Neural cell (in vitro differentiated cells): ENCODE measurements at regions not wholly inside any gene's neighbourhood (a gene's known extent, or its start where the extent isn't known, plus 50 kb on each side); places are given as distances from the start of the nearest gene placed in this dataset.

Source experiments
- H2AFZ ChIP-seq: fragments of 200-600, 300-800 bp; sonication (generic), shearing (Covaris generic); 2 replicates; pipeline ENCODE4 v1.6.0; 2014; ENCODE audit warnings: low read depth, mild to moderate bottlenecking, antibody characterized with exemption, low read length, moderate library complexity
- H3F3A ChIP-seq: fragments of 200-600 bp; shearing (Covaris generic); 2 replicates; pipeline ENCODE4 v1.6.1; 2016; ENCODE audit warnings: mild to moderate bottlenecking, moderate library complexity, mixed read lengths, antibody characterized with exemption, low read length; ENCODE audit not compliant: insufficient read depth, poor library complexity, severe bottlenecking
- H3K27ac ChIP-seq: fragments of 200-600, 300-800 bp; sonication (generic), shearing (Covaris generic); 2 replicates; pipeline ENCODE4 v1.5.1; 2014; ENCODE audit warnings: mild to moderate bottlenecking, low read length, moderate library complexity
- H3K27me3 ChIP-seq: fragments of 300-800, 200-600 bp; sonication (generic), shearing (Covaris generic); 2 replicates; pipeline ENCODE4 v1.6.0; 2014; ENCODE audit warnings: mild to moderate bottlenecking, low read depth, low read length, moderate library complexity; ENCODE audit not compliant: insufficient read depth
- H3K36me3 ChIP-seq: fragments of 300-800, 200-600 bp; sonication (generic), shearing (Covaris generic); 2 replicates; pipeline ENCODE4 v1.5.1; 2014; ENCODE audit warnings: mild to moderate bottlenecking, antibody characterized with exemption, low read length, moderate library complexity; ENCODE audit not compliant: insufficient read depth
- H3K4me2 ChIP-seq: fragments of 300-800, 200-600 bp; sonication (generic), shearing (Covaris generic); 2 replicates; pipeline ENCODE4 v1.6.0; 2014; ENCODE audit warnings: mild to moderate bottlenecking, low read length
- H3K4me3 ChIP-seq: fragments of 300-800, 200-600 bp; sonication (generic), shearing (Covaris generic); 2 replicates; pipeline ENCODE4 v1.5.1; 2014; ENCODE audit warnings: mild to moderate bottlenecking, low read length, moderate library complexity
- H3K79me2 ChIP-seq: fragments of 200-600 bp; shearing (Covaris generic); replicated peaks from 2 replicates; pipeline ENCODE4 v1.6.0; 2014; ENCODE audit warnings: mild to moderate bottlenecking, low read length, moderate library complexity; ENCODE audit not compliant: insufficient read depth
- H3K9ac ChIP-seq: fragments of 300-800, 200-600 bp; sonication (generic), shearing (Covaris generic); 2 replicates; pipeline ENCODE4 v1.6.1; 2016; ENCODE audit warnings: mild to moderate bottlenecking, low read length, mixed read lengths
- H3K9me2 ChIP-seq: fragments of 200-600 bp; shearing (Covaris generic); 2 replicates; pipeline ENCODE4 v1.6.1; 2016; ENCODE audit warnings: mild to moderate bottlenecking, low read length, mixed read lengths; ENCODE audit not compliant: insufficient read depth
- H3K9me3 ChIP-seq: fragments of 200-600, 300-800 bp; sonication (generic), shearing (Covaris generic); 2 replicates; pipeline ENCODE4 v1.6.1; 2016; ENCODE audit warnings: mild to moderate bottlenecking, mixed run types, low read length, moderate library complexity, mixed read lengths
- H4K20me1 ChIP-seq: fragments of 200-600 bp; shearing (Covaris generic); 2 replicates; pipeline ENCODE4 v1.6.1; 2016; ENCODE audit warnings: mild to moderate bottlenecking, mixed run types; ENCODE audit not compliant: insufficient read depth
- EP300 ChIP-seq: fragments of 450-650 bp; conservative IDR thresholded peaks from 2 replicates; pipeline ENCODE4 v1.6.1; 2014; ENCODE audit warnings: antibody characterized with exemption, mild to moderate bottlenecking, moderate library complexity; ENCODE audit not compliant: poor library complexity, severe bottlenecking
- EZH2 ChIP-seq: fragments of 200-600, 300-800 bp; shearing (Covaris generic), sonication (generic); IDR thresholded peaks from 2 replicates; pipeline ENCODE4 v1.6.1; 2014; ENCODE audit warnings: antibody characterized with exemption, low read length, borderline replicate concordance, mild to moderate bottlenecking; ENCODE audit not compliant: insufficient read depth, poor library complexity, severe bottlenecking
- MXI1 ChIP-seq: fragments of 450-650 bp; conservative IDR thresholded peaks from 2 replicates; pipeline ENCODE4 v1.6.1; 2014; ENCODE audit warnings: antibody characterized with exemption, mild to moderate bottlenecking; ENCODE audit not compliant: poor library complexity, severe bottlenecking
- POLR2AphosphoS5 ChIP-seq: IDR thresholded peaks from 2 replicates; pipeline ENCODE4 v1.6.1; 2012
- RAD21 ChIP-seq: fragments of 450-650 bp; conservative IDR thresholded peaks from 2 replicates; pipeline ENCODE4 v1.6.1; 2014; ENCODE audit warnings: antibody characterized with exemption, mild to moderate bottlenecking, moderate library complexity
- SMC3 ChIP-seq: fragments of 450-650 bp; conservative IDR thresholded peaks from 2 replicates; pipeline ENCODE4 v1.6.1; 2014; ENCODE audit warnings: antibody characterized with exemption, mild to moderate bottlenecking, moderate library complexity; ENCODE audit not compliant: poor library complexity
- TAF1 ChIP-seq: IDR thresholded peaks from 2 replicates; pipeline ENCODE4 v1.6.1; 2012; ENCODE audit warnings: low read depth
- TF ChIP-seq, protein P1 (sequence below): IDR thresholded peaks from 2 replicates; pipeline ENCODE4 v1.6.1; 2012; ENCODE audit warnings: borderline replicate concordance
- TF ChIP-seq, protein P2 (sequence below): fragments of 450-650 bp; IDR thresholded peaks from 2 replicates; pipeline ENCODE4 v1.5.1; 2014; ENCODE audit warnings: antibody characterized with exemption, mild to moderate bottlenecking, moderate library complexity; ENCODE audit not compliant: poor library complexity, severe bottlenecking

GRCh38 chr3:72193771-72194430 is 409.0 kb upstream of the PROK2 start:
- peak overlapping the region; percentile 39 for H3K9ac ChIP-seq
- H3K4me3 ChIP-seq: peak overlapping the region; percentile 39
- TF ChIP-seq, protein P1, sequence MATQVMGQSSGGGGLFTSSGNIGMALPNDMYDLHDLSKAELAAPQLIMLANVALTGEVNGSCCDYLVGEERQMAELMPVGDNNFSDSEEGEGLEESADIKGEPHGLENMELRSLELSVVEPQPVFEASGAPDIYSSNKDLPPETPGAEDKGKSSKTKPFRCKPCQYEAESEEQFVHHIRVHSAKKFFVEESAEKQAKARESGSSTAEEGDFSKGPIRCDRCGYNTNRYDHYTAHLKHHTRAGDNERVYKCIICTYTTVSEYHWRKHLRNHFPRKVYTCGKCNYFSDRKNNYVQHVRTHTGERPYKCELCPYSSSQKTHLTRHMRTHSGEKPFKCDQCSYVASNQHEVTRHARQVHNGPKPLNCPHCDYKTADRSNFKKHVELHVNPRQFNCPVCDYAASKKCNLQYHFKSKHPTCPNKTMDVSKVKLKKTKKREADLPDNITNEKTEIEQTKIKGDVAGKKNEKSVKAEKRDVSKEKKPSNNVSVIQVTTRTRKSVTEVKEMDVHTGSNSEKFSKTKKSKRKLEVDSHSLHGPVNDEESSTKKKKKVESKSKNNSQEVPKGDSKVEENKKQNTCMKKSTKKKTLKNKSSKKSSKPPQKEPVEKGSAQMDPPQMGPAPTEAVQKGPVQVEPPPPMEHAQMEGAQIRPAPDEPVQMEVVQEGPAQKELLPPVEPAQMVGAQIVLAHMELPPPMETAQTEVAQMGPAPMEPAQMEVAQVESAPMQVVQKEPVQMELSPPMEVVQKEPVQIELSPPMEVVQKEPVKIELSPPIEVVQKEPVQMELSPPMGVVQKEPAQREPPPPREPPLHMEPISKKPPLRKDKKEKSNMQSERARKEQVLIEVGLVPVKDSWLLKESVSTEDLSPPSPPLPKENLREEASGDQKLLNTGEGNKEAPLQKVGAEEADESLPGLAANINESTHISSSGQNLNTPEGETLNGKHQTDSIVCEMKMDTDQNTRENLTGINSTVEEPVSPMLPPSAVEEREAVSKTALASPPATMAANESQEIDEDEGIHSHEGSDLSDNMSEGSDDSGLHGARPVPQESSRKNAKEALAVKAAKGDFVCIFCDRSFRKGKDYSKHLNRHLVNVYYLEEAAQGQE: peak; percentile 69
- TF ChIP-seq MXI1 (peak; percentile 27), RAD21 (peak; percentile 41), SMC3 (peak; percentile 47), EP300 (peak; percentile 79), EZH2 (no peak), POLR2AphosphoS5 (peak; percentile 63), TAF1 (no peak)
- TF ChIP-seq, protein P2, sequence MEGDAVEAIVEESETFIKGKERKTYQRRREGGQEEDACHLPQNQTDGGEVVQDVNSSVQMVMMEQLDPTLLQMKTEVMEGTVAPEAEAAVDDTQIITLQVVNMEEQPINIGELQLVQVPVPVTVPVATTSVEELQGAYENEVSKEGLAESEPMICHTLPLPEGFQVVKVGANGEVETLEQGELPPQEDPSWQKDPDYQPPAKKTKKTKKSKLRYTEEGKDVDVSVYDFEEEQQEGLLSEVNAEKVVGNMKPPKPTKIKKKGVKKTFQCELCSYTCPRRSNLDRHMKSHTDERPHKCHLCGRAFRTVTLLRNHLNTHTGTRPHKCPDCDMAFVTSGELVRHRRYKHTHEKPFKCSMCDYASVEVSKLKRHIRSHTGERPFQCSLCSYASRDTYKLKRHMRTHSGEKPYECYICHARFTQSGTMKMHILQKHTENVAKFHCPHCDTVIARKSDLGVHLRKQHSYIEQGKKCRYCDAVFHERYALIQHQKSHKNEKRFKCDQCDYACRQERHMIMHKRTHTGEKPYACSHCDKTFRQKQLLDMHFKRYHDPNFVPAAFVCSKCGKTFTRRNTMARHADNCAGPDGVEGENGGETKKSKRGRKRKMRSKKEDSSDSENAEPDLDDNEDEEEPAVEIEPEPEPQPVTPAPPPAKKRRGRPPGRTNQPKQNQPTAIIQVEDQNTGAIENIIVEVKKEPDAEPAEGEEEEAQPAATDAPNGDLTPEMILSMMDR: peak; percentile 31
- H3F3A ChIP-seq: no peaks in the 10 kb centered on the region
- H3K36me3 ChIP-seq: no peaks in the 10 kb centered on the region
- no peaks in the 10 kb centered on the region for H3K9me3 ChIP-seq
- H3K27me3 ChIP-seq: no peaks in the 10 kb centered on the region
- H3K27ac ChIP-seq: peak overlapping the region; percentile 72
- H4K20me1 ChIP-seq: no peaks in the 10 kb centered on the region
- H3K9me2 ChIP-seq: no peaks in the 10 kb centered on the region
- H2AFZ ChIP-seq: no peak overlapping the region
- H3K79me2 ChIP-seq: no peaks in the 10 kb centered on the region
- H3K4me2 ChIP-seq: peak overlapping the region; percentile 6

- TF ChIP-seq TAF1: no peak
- no peak for TF ChIP-seq POLR2AphosphoS5
- TF ChIP-seq RAD21: no peak
- no peak for TF ChIP-seq SMC3
- TF ChIP-seq, protein P2: no peak
- TF ChIP-seq EZH2: no peak
- TF ChIP-seq, protein P1: no peak
- TF ChIP-seq EP300: no peak
- TF ChIP-seq MXI1: no peak
- no peak overlapping the region for H3K27ac ChIP-seq
- no peaks in the 10 kb centered on the region for H3K27me3 ChIP-seq
- H3K9ac ChIP-seq: no peak overlapping the region
- H3K79me2 ChIP-seq: no peaks in the 10 kb centered on the region
- H3K4me3 ChIP-seq: no peak overlapping the region
- H2AFZ ChIP-seq: no peak overlapping the region
- no peaks in the 10 kb centered on the region for H3F3A ChIP-seq
- H3K9me3 ChIP-seq: no peaks in the 10 kb centered on the region
- H3K36me3 ChIP-seq: no peaks in the 10 kb centered on the region
- no peaks in the 10 kb centered on the region for H3K9me2 ChIP-seq
- H3K4me2 ChIP-seq: no peak overlapping the region
- H4K20me1 ChIP-seq: no peaks in the 10 kb centered on the region
Observed at GRCh38 chr3:72192572-72192971, 407.6 kb upstream of the PROK2 start.
